ENCODE measurements at regions not wholly inside any gene's neighbourhood (a gene's known extent, or its start where the extent isn't known, plus 50 kb on each side); places are given as distances from the start of the nearest gene placed in this dataset.

- POLR2A ChIA-PET: no interaction called here
- no peak overlapping the region for H3K27ac ChIP-seq (ENCODE audit: insufficient read depth, low read depth, low read length)
- intact Hi-C loops (cut with micrococcal nuclease): no loop called here
- no peak for DNase-seq (ENCODE audit: low read depth, low spot score)
- no peaks in the 10 kb centered on the region for H3K9me1 ChIP-seq (replicated peaks; ENCODE audit: control insufficient read depth, extremely low read depth, insufficient read depth, low read length)
- no peak for TF ChIP-seq GATA2 (IDR thresholded peaks at IDR 0.05; ENCODE audit: insufficient read depth, insufficient read length, low read depth, low read length)
- TF ChIP-seq, protein P1, sequence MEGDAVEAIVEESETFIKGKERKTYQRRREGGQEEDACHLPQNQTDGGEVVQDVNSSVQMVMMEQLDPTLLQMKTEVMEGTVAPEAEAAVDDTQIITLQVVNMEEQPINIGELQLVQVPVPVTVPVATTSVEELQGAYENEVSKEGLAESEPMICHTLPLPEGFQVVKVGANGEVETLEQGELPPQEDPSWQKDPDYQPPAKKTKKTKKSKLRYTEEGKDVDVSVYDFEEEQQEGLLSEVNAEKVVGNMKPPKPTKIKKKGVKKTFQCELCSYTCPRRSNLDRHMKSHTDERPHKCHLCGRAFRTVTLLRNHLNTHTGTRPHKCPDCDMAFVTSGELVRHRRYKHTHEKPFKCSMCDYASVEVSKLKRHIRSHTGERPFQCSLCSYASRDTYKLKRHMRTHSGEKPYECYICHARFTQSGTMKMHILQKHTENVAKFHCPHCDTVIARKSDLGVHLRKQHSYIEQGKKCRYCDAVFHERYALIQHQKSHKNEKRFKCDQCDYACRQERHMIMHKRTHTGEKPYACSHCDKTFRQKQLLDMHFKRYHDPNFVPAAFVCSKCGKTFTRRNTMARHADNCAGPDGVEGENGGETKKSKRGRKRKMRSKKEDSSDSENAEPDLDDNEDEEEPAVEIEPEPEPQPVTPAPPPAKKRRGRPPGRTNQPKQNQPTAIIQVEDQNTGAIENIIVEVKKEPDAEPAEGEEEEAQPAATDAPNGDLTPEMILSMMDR (IDR thresholded peaks at IDR 0.05; ENCODE audit: extremely low read depth in 1 of 2, insufficient read depth in 1 of 2, low read depth in 1 of 2, low read length in 2 of 2): no peak
- TF ChIP-seq MAX (IDR thresholded peaks at IDR 0.05; ENCODE audit: insufficient read depth, insufficient read length): no peak
- no peak for TF ChIP-seq POLR2AphosphoS5 (IDR thresholded peaks at IDR 0.05; ENCODE audit: insufficient read depth, low read depth, low read length)
- TF ChIP-seq FOS (IDR thresholded peaks at IDR 0.05; ENCODE audit: borderline replicate concordance, insufficient read depth, low read length): no peak
- TF ChIP-seq EZH2 (IDR thresholded peaks at IDR 0.05; ENCODE audit: borderline replicate concordance, low read depth, low read length, severe bottlenecking): no peak
- no peak for TF ChIP-seq POLR2A (IDR thresholded peaks at IDR 0.05; ENCODE audit: low read depth, low read length)
- TF ChIP-seq MYC (IDR thresholded peaks at IDR 0.05; ENCODE audit: low read depth, low read length): no peak
- TF ChIP-seq JUN (IDR thresholded peaks at IDR 0.05; ENCODE audit: borderline replicate concordance, insufficient read depth, insufficient read length, low read depth): no peak
- no peak overlapping the region for H3K4me3 ChIP-seq (replicated peaks in 1 of 3; ENCODE audit: insufficient read depth in 1 of 3, low read depth in 1 of 3, low read length in 3 of 3)
- no peaks in the 10 kb centered on the region for H3K36me3 ChIP-seq (ENCODE audit: control insufficient read depth in 2 of 2, extremely low read depth in 1 of 2, insufficient read depth in 2 of 2, low read length in 2 of 2)
- CTCF ChIA-PET: no interaction called here
- H3K9me3 ChIP-seq (replicated peaks; ENCODE audit: control insufficient read depth, insufficient read depth, low read length): no peaks in the 10 kb centered on the region
- no peaks in the 10 kb centered on the region for H3K79me2 ChIP-seq (ENCODE audit: control insufficient read depth, insufficient read depth, low read length)
- no peak overlapping the region for H3K4me2 ChIP-seq (ENCODE audit: insufficient read depth, low read length)
- dilution Hi-C loops (cut with MboI; ENCODE audit: extremely low pct_ligation_motif_present, low sequenced_read_pairs): no loop called here
- BruUV-seq (replicated peaks): no TSS peak
- H3K4me1 ChIP-seq (ENCODE audit: control insufficient read depth, extremely low read depth, insufficient read depth, low read length): peaks cover 5% of the 10 kb centered on the region
- no peak overlapping the region for H2AFZ ChIP-seq (ENCODE audit: low read depth, low read length)
- peaks cover 18 to 31% of the 10 kb centered on the region in 2 experiments for H3K27me3 ChIP-seq (ENCODE audit: control insufficient read depth in 2 of 2, insufficient read depth in 2 of 2, low read length in 2 of 2)
- H3K9ac ChIP-seq (replicated peaks; ENCODE audit: extremely low read depth, insufficient read depth, low read length): no peak overlapping the region
- no peak for FAIRE-seq
- H4K20me1 ChIP-seq (replicated peaks; ENCODE audit: control insufficient read depth, extremely low read depth, insufficient read depth, low read length): no peaks in the 10 kb centered on the region
Observed at GRCh38 chr12:100720016-100720654, 74.4 kb upstream of the ANO4 start.

Data from endothelial cell of umbilical vein (primary cell).